SK-N-SH (cell line): ENCODE measurements at regions not wholly inside any gene's neighbourhood (a gene's known extent, or its start where the extent isn't known, plus 50 kb on each side); places are given as distances from the start of the nearest gene placed in this dataset.

Experiments used
- CTCF ChIA-PET: fragments of 300-600, 350-600 bp; formaldehyde crosslinking; extraction: SDS; loops from one replicate; lab custom pipeline; 2021; lab: Yijun Ruan, JAX
- POLR2A ChIA-PET: fragments of 350-600 bp; sonication (Branson Sonifier 250); formaldehyde crosslinking; extraction: SDS; loops from one replicate; lab custom pipeline; 2020; ENCODE audit warnings: antibody characterized with exemption, inconsistent platforms; lab: Yijun Ruan, JAX
- DNase-seq: peaks from one replicate; pipeline ENCODE4 v3.0.0; 2012
- H2AFZ ChIP-seq: fragments of 200-600 bp; sonication (generic); 2 replicates; pipeline ENCODE4 v1.8.1; 2016; ENCODE audit warnings: antibody characterized with exemption, mild to moderate bottlenecking, low read depth
- H3F3A ChIP-seq: fragments of 200-600 bp; sonication (generic); replicated peaks from 2 replicates; pipeline ENCODE3; 2016; ENCODE audit warnings: antibody characterized with exemption, mild to moderate bottlenecking; ENCODE audit not compliant: insufficient read depth
- H3K27ac ChIP-seq, 2 experiments: fragments of 200-500 bp in 1 of 2; fragments of 200-600 bp in 1 of 2; sonication (Bioruptor generic) in 1 of 2; sonication (generic), shearing (Covaris generic) in 1 of 2; 2 replicates each; pipeline versions ENCODE4 v1.5.1 to v1.6.1; 2014 to 2016; ENCODE audit warnings: low read depth in 2 of 2, inconsistent platforms in 1 of 2, low read length in 1 of 2, mild to moderate bottlenecking in 1 of 2, mixed read lengths in 1 of 2
- H3K27me3 ChIP-seq: fragments of 200-600 bp; sonication (generic), shearing (Covaris generic); 2 replicates; pipeline ENCODE4 v1.6.1; 2016; ENCODE audit warnings: mixed run types; ENCODE audit not compliant: insufficient read depth
- H3K36me3 ChIP-seq, 2 experiments: fragments of 200-500 bp in 1 of 2; fragments of 200-600 bp in 1 of 2; sonication (Bioruptor generic) in 1 of 2; sonication (generic) in 1 of 2; replicated peaks in 1 of 2; 2 replicates each; pipeline versions ENCODE3 to v1.5.1; 2014 to 2016; ENCODE audit warnings: low read length in 1 of 2, mild to moderate bottlenecking in 1 of 2; ENCODE audit not compliant: insufficient read depth in 2 of 2, control insufficient read depth in 1 of 2
- H3K4me1 ChIP-seq, 2 experiments: fragments of 200-500 bp in 1 of 2; fragments of 200-600 bp in 1 of 2; sonication (Bioruptor generic) in 1 of 2; sonication (generic), shearing (Covaris generic) in 1 of 2; 2 replicates each; pipeline versions ENCODE4 v1.5.1 to v1.6.1; 2014 to 2016; ENCODE audit warnings: low read depth in 1 of 2, low read length in 1 of 2, mixed run types in 1 of 2; ENCODE audit not compliant: insufficient read depth in 2 of 2, control insufficient read depth in 1 of 2
- H3K4me2 ChIP-seq: fragments of 200-600 bp; sonication (generic), shearing (Covaris generic); 2 replicates; pipeline ENCODE4 v1.6.1; 2017; ENCODE audit warnings: mixed run types
- H3K4me3 ChIP-seq, 2 experiments: fragments of 200-500 bp in 1 of 2; fragments of 200-600 bp in 1 of 2; sonication (Bioruptor generic) in 1 of 2; sonication (generic), shearing (Covaris generic) in 1 of 2; 2 replicates each; pipeline versions ENCODE4 v1.5.1 to v1.8.1; 2014 to 2016; ENCODE audit warnings: low read depth in 2 of 2, inconsistent platforms in 1 of 2, low read length in 1 of 2, mild to moderate bottlenecking in 1 of 2, mixed read lengths in 1 of 2, moderate library complexity in 1 of 2
- H3K79me2 ChIP-seq: fragments of 200-600 bp; sonication (generic); 2 replicates; pipeline ENCODE4 v1.8.1; 2017; ENCODE audit warnings: mild to moderate bottlenecking; ENCODE audit not compliant: insufficient read depth
- H3K9ac ChIP-seq: fragments of 200-600 bp; sonication (generic); 2 replicates; pipeline ENCODE4 v1.6.1; 2017; ENCODE audit warnings: mixed run types
- H3K9me2 ChIP-seq: fragments of 200-600 bp; sonication (generic); 2 replicates; pipeline ENCODE4 v1.6.1; 2017; ENCODE audit warnings: mixed run types
- H3K9me3 ChIP-seq: fragments of 200-600 bp; sonication (generic); 2 replicates; pipeline ENCODE4 v1.6.1; 2017; ENCODE audit warnings: mixed run types, mild to moderate bottlenecking, moderate library complexity
- H4K20me1 ChIP-seq: fragments of 200-600 bp; sonication (generic); 2 replicates; pipeline ENCODE4 v1.6.1; 2017; ENCODE audit warnings: mild to moderate bottlenecking, mixed run types; ENCODE audit not compliant: insufficient read depth
- EP300 ChIP-seq, 2 experiments: IDR thresholded peaks; 2 replicates each; pipeline versions ENCODE4 v1.4.0 to v1.6.1; 2012; ENCODE audit warnings: borderline replicate concordance in 1 of 2, low read depth in 1 of 2, low read length in 1 of 2
- FOSL2 ChIP-seq: IDR thresholded peaks from 2 replicates; pipeline ENCODE4 v1.4.0; 2012; ENCODE audit warnings: low read depth, mild to moderate bottlenecking, moderate library complexity, borderline replicate concordance
- GATA2 ChIP-seq: sonication (generic); formaldehyde crosslinking; IDR thresholded peaks from 2 replicates; pipeline ENCODE4 v1.5.0; 2020; ENCODE audit warnings: mild to moderate bottlenecking, missing genetic modification reagents
- MXI1 ChIP-seq: IDR thresholded peaks from 2 replicates; pipeline ENCODE4 v1.6.1; 2012; ENCODE audit warnings: mild to moderate bottlenecking, low read depth, low read length, improper control_type of control experiment
- NFIC ChIP-seq: IDR thresholded peaks from 2 replicates; pipeline ENCODE4 v1.4.0; 2012; ENCODE audit warnings: borderline replicate concordance
- POLR2AphosphoS5 ChIP-seq: IDR thresholded peaks from 2 replicates; pipeline ENCODE4 v1.6.1; 2012; ENCODE audit warnings: low read depth, low read length
- RAD21 ChIP-seq: IDR thresholded peaks from 2 replicates; pipeline ENCODE4 v1.6.1; 2012; ENCODE audit warnings: mild to moderate bottlenecking, low read length
- RCOR1 ChIP-seq: fragments of 150-350 bp; IDR thresholded peaks from 2 replicates; pipeline ENCODE4 v1.6.1; 2017; ENCODE audit warnings: antibody characterized with exemption, low read length
- REST ChIP-seq: IDR thresholded peaks from 2 replicates; pipeline ENCODE4 v1.6.1; 2012; ENCODE audit warnings: mild to moderate bottlenecking, low read depth, low read length, moderate library complexity
- RFX5 ChIP-seq: IDR thresholded peaks from 2 replicates; pipeline ENCODE4 v1.6.1; 2012; ENCODE audit warnings: mild to moderate bottlenecking, improper control_type of control experiment, low read length
- TEAD4 ChIP-seq: IDR thresholded peaks from 2 replicates; pipeline ENCODE4 v1.4.0; 2012; ENCODE audit warnings: mild to moderate bottlenecking, borderline replicate concordance; ENCODE audit not compliant: insufficient read depth
- USF2 ChIP-seq: fragments of 150-350 bp; IDR thresholded peaks from 2 replicates; pipeline ENCODE4 v1.6.1; 2017; ENCODE audit warnings: antibody characterized with exemption, low read length, low read depth, borderline replicate concordance
- WGBS: methylation state at CpG from one replicate; pipeline ENCODE4 v1.1.6; 2017; ENCODE audit warnings: low lambda C conversion rate; 5-methylcytosine and 5-hydroxymethylcytosine counted together

- no peak overlapping the region for H3K4me3 ChIP-seq
- H3K4me2 ChIP-seq = no peak overlapping the region
- no peak for TF ChIP-seq REST
- TF ChIP-seq NFIC = no peak
- no peak for TF ChIP-seq USF2
- TF ChIP-seq TEAD4 = no peak
- TF ChIP-seq RAD21 = no peak
- no peak for TF ChIP-seq RCOR1
- TF ChIP-seq MXI1 = no peak
- TF ChIP-seq FOSL2 = no peak
- TF ChIP-seq POLR2AphosphoS5 = no peak
- H3F3A ChIP-seq = peaks cover 9% of the 10 kb centered on the region
- no peaks in the 10 kb centered on the region for H3K9me3 ChIP-seq
- POLR2A ChIA-PET = no interaction called here
- no peaks in the 10 kb centered on the region for H3K27me3 ChIP-seq
- H2AFZ ChIP-seq = no peak overlapping the region
- H3K36me3 ChIP-seq = no peaks in the 10 kb centered on the region
- H3K27ac ChIP-seq = no peak overlapping the region
- no peaks in the 10 kb centered on the region; a peak in 1 of 4 replicates for H3K4me1 ChIP-seq
- H3K79me2 ChIP-seq = no peaks in the 10 kb centered on the region
- no peaks in the 10 kb centered on the region for H3K9me2 ChIP-seq
- no peak for DNase-seq
- no peaks in the 10 kb centered on the region for H4K20me1 ChIP-seq
- CTCF ChIA-PET = no interaction called here
- H3K9ac ChIP-seq = no peak overlapping the region
Observed at GRCh38 chr5:34409373-34409772, 246.8 kb upstream of the RAI14 start.

- H2AFZ ChIP-seq = no peak overlapping the region; the same call in 1 of the 2 replicates
- no peaks in the 10 kb centered on the region for H3K36me3 ChIP-seq
- H3K9ac ChIP-seq = no peak overlapping the region
- H3K27ac ChIP-seq = no peak overlapping the region
- H3K9me3 ChIP-seq = no peaks in the 10 kb centered on the region
- POLR2A ChIA-PET = no interaction called here
- DNase-seq = no peak
- CTCF ChIA-PET = no interaction called here
- no peak overlapping the region for H3K4me2 ChIP-seq
- WGBS = 36% methylated on average over 2 of the region's 2 CpGs
- no peaks in the 10 kb centered on the region; a peak in 1 of 4 replicates for H3K4me1 ChIP-seq
- no peaks in the 10 kb centered on the region for H4K20me1 ChIP-seq
- no peaks in the 10 kb centered on the region for H3K79me2 ChIP-seq
- H3K9me2 ChIP-seq = no peaks in the 10 kb centered on the region
- no peak overlapping the region for H3K4me3 ChIP-seq
- peaks cover 9% of the 10 kb centered on the region for H3F3A ChIP-seq
- TF ChIP-seq GATA2 (CRISPR knock-in tag) (no peak), MXI1 (no peak), RFX5 (no peak), EP300 (IDR thresholded peaks at IDR 0.05; ENCODE audit: borderline replicate concordance in 1 of 2, low read depth in 1 of 2, low read length in 1 of 2) (no peak)
- H3K27me3 ChIP-seq = no peaks in the 10 kb centered on the region
Observed at GRCh38 chr5:34410411-34411139, 245.6 kb upstream of the RAI14 start.
